Astrocyte of the hippocampus (primary cell): ENCODE measurements at regions not wholly inside any gene's neighbourhood (a gene's known extent, or its start where the extent isn't known, plus 50 kb on each side); places are given as distances from the start of the nearest gene placed in this dataset.

Source experiments
- DNase-seq: peaks from one replicate; pipeline ENCODE4 v3.0.0; 2011; ENCODE audit warnings: low read depth, low spot score

GRCh38 chr4:3683744-3684421 is 82.3 kb upstream of the ADRA2C start:
- no peak for DNase-seq

GRCh38 chr4:3683077-3683743 is 83.0 kb upstream of the ADRA2C start:
- no peak for DNase-seq

GRCh38 chr4:3682236-3683076 is 83.7 kb upstream of the ADRA2C start:
- DNase-seq: no peak

- no peak for DNase-seq
Observed at GRCh38 chr4:3681191-3681590, 85.0 kb upstream of the ADRA2C start.

GRCh38 chr4:3680656-3681055 is 85.5 kb upstream of the ADRA2C start:
- no peak for DNase-seq

GRCh38 chr4:3679851-3680311 is 86.3 kb upstream of the ADRA2C start:
- no peak for DNase-seq

GRCh38 chr4:3679071-3679825 is 86.9 kb upstream of the ADRA2C start:
- DNase-seq: no peak

GRCh38 chr4:3677748-3678070 is 88.5 kb upstream of the ADRA2C start:
- DNase-seq: no peak

- DNase-seq: no peak
Observed at GRCh38 chr4:3676907-3677747, 89.1 kb upstream of the ADRA2C start.

- DNase-seq: no peak
Observed at GRCh38 chr4:3676196-3676595, 90.0 kb upstream of the ADRA2C start.

- DNase-seq: no peak
Observed at GRCh38 chr4:3675251-3676115, 90.7 kb upstream of the ADRA2C start.

GRCh38 chr4:3674479-3674851 is 91.7 kb upstream of the ADRA2C start:
- no peak for DNase-seq

- no peak for DNase-seq
Observed at GRCh38 chr4:3673716-3674478, 92.3 kb upstream of the ADRA2C start.

- DNase-seq: no peak
Observed at GRCh38 chr4:3673176-3673575, 93.0 kb upstream of the ADRA2C start.

- no peak for DNase-seq
Observed at GRCh38 chr4:3672465-3672831, 93.7 kb upstream of the ADRA2C start.

- DNase-seq: no peak
Observed at GRCh38 chr4:3671571-3672464, 94.4 kb upstream of the ADRA2C start.

GRCh38 chr4:3670521-3671519 is 95.4 kb upstream of the ADRA2C start:
- DNase-seq: no peak
